HCT116 (cell line): ENCODE measurements at regions not wholly inside any gene's neighbourhood (a gene's known extent, or its start where the extent isn't known, plus 50 kb on each side); places are given as distances from the start of the nearest gene placed in this dataset.

Experiments
- ATAC-seq: fragments of 200-7000 bp; cut with Tn5 transposase; 2 replicates; pipeline ENCODE4 v1.9.1; 2020; ENCODE audit warnings: mild to moderate bottlenecking, moderate library complexity
- BruUV-seq: library from RNA; stranded (reverse); fragments of 400-500 nt; replicated peaks from 2 replicates; lab custom pipeline; 2021; lab: Mats Ljungman, UMichigan
- CTCF ChIA-PET: fragments of 300-600 bp; sonication (Branson Sonifier 250); formaldehyde crosslinking; loops from one replicate; lab custom pipeline; 2021; ENCODE audit warnings: antibody characterized with exemption; lab: Charles Lee
- POLR2A ChIA-PET: fragments of 300-600, 350-600 bp; sonication (Branson Sonifier 250); formaldehyde crosslinking; loops from one replicate; lab custom pipeline; 2021; ENCODE audit warnings: antibody characterized with exemption; lab: Charles Lee
- RAD21 ChIA-PET, 2 experiments: fragments of 300-600 bp; sonication (Branson Sonifier 250); formaldehyde crosslinking; loops; one replicate each; lab custom pipeline; 2023; ENCODE audit warnings: low total read pairs in 2 of 2; ENCODE audit not compliant: uncharacterized antibody in 2 of 2, unreplicated experiment in 2 of 2, low non-redundant PET in 1 of 2; lab: Charles Lee
- DNase-seq: peaks from one replicate; pipeline ENCODE4 v3.0.0-alpha.2; 2010; ENCODE audit warnings: low read depth, low spot score
- H2AFZ ChIP-seq: fragments of 200-600 bp; shearing (Covaris generic), sonication (generic); 2 replicates; pipeline ENCODE4 v1.6.1; 2017; ENCODE audit warnings: low read depth, mixed run types, mixed read lengths, antibody characterized with exemption, low read length; ENCODE audit not compliant: poor library complexity, severe bottlenecking
- H3K27ac ChIP-seq: 2 replicates; pipeline ENCODE4 v1.5.1; 2012; ENCODE audit warnings: low read depth, low read length
- H3K27me3 ChIP-seq: fragments of 200-600 bp; sonication (generic); 2 replicates; pipeline ENCODE4 v1.6.1; 2016; ENCODE audit warnings: mixed run types, low read length, mixed read lengths; ENCODE audit not compliant: insufficient read depth
- H3K36me3 ChIP-seq, 2 experiments: fragments of 200-500 bp in 1 of 2; fragments of 200-600 bp in 1 of 2; sonication (Bioruptor generic) in 1 of 2; sonication (generic) in 1 of 2; 2 replicates each; pipeline versions ENCODE4 v1.5.1 to v1.6.1; 2014 to 2016; ENCODE audit warnings: low read length in 2 of 2, inconsistent platforms in 1 of 2, mixed read lengths in 1 of 2, mixed run types in 1 of 2; ENCODE audit not compliant: insufficient read depth in 2 of 2, control insufficient read depth in 1 of 2
- H3K4me1 ChIP-seq, 2 experiments: fragments of 200-600 bp in 1 of 2; sonication (generic) in 1 of 2; 2 replicates each; pipeline versions ENCODE4 v1.5.1 to v1.6.1; 2012 to 2017; ENCODE audit warnings: low read length in 2 of 2, inconsistent platforms in 1 of 2, mild to moderate bottlenecking in 1 of 2, mixed read lengths in 1 of 2, mixed run types in 1 of 2, moderate library complexity in 1 of 2; ENCODE audit not compliant: insufficient read depth in 2 of 2, control insufficient read depth in 1 of 2
- H3K4me2 ChIP-seq: fragments of 200-600 bp; sonication (generic); 2 replicates; pipeline ENCODE4 v1.6.1; 2017; ENCODE audit warnings: mixed run types, low read length, mixed read lengths
- H3K4me3 ChIP-seq, 2 experiments: fragments of 200-600 bp in 1 of 2; sonication (generic) in 1 of 2; replicated peaks in 1 of 2; 2 replicates each; pipeline ENCODE4 v1.5.1; 2011 to 2016; ENCODE audit warnings: low read length in 2 of 2, control low read depth in 1 of 2, low read depth in 1 of 2, mild to moderate bottlenecking in 1 of 2, mixed read lengths in 1 of 2, mixed run types in 1 of 2
- H3K79me2 ChIP-seq: fragments of 200-600 bp; sonication (generic); 2 replicates; pipeline ENCODE4 v1.6.1; 2017; ENCODE audit warnings: mild to moderate bottlenecking, mixed run types, low read length, moderate library complexity, mixed read lengths; ENCODE audit not compliant: insufficient read depth
- H3K9ac ChIP-seq: fragments of 200-600 bp; sonication (generic); 2 replicates; pipeline ENCODE4 v1.6.1; 2016; ENCODE audit warnings: low read length, mixed read lengths
- H3K9me2 ChIP-seq: fragments of 200-600 bp; sonication (generic), shearing (Covaris generic); 2 replicates; pipeline ENCODE4 v1.6.1; 2017; ENCODE audit warnings: mixed run types, mild to moderate bottlenecking, moderate library complexity; ENCODE audit not compliant: insufficient read depth
- H3K9me3 ChIP-seq, 2 experiments: fragments of 200-500 bp in 1 of 2; fragments of 200-600 bp in 1 of 2; sonication (Bioruptor generic) in 1 of 2; sonication (generic) in 1 of 2; 2 replicates each; pipeline ENCODE4 v1.6.1; 2014 to 2017; ENCODE audit warnings: low read length in 2 of 2, mixed read lengths in 2 of 2, inconsistent platforms in 1 of 2, low read depth in 1 of 2, mild to moderate bottlenecking in 1 of 2, mixed run types in 1 of 2, moderate library complexity in 1 of 2; ENCODE audit not compliant: control insufficient read depth in 1 of 2, insufficient read depth in 1 of 2
- H4K20me1 ChIP-seq: fragments of 200-600 bp; sonication (generic), shearing (Covaris generic); 2 replicates; pipeline ENCODE4 v1.6.1; 2017; ENCODE audit warnings: mixed run types, mild to moderate bottlenecking, moderate library complexity; ENCODE audit not compliant: insufficient read depth
- CBX3 ChIP-seq: IDR thresholded peaks from 2 replicates; pipeline ENCODE4 v1.6.1; 2012; ENCODE audit warnings: low read depth
- ELF1 ChIP-seq: IDR thresholded peaks from 2 replicates; pipeline ENCODE4 v1.6.1; 2012; ENCODE audit warnings: low read depth, borderline replicate concordance
- EZH2 ChIP-seq: fragments of 200-600 bp; sonication (generic); IDR thresholded peaks from 2 replicates; pipeline ENCODE4 v1.6.1; 2017; ENCODE audit warnings: antibody characterized with exemption, mixed run types
- FOSL1 ChIP-seq: IDR thresholded peaks from 2 replicates; pipeline ENCODE4 v1.6.1; 2012; ENCODE audit warnings: low read depth
- JUND ChIP-seq: IDR thresholded peaks from 2 replicates; pipeline ENCODE4 v1.6.1; 2012
- POLR2A ChIP-seq: IDR thresholded peaks from 2 replicates; pipeline ENCODE4 v1.7.0; 2011; ENCODE audit warnings: borderline replicate concordance; ENCODE audit not compliant: insufficient read depth, insufficient read length; ENCODE audit errors: extremely low read depth
- POLR2AphosphoS5 ChIP-seq: IDR thresholded peaks from 2 replicates; pipeline ENCODE4 v1.6.1; 2011; ENCODE audit warnings: mild to moderate bottlenecking, low read depth, low read length, moderate library complexity
- SIN3A ChIP-seq: IDR thresholded peaks from 2 replicates; pipeline ENCODE4 v1.6.1; 2012; ENCODE audit warnings: low read depth
- SRF ChIP-seq: IDR thresholded peaks from 2 replicates; pipeline ENCODE4 v1.6.1; 2012; ENCODE audit warnings: low read depth
- YY1 ChIP-seq: IDR thresholded peaks from 2 replicates; pipeline ENCODE4 v1.6.1; 2011; ENCODE audit warnings: low read length, low read depth, moderate library complexity, mild to moderate bottlenecking; ENCODE audit not compliant: insufficient replicate concordance; ENCODE audit errors: extremely low read depth
- ZNF274 ChIP-seq: fragments of 200-500 bp; sonication (Bioruptor generic); IDR thresholded peaks from 2 replicates; pipeline ENCODE4 v1.6.1; 2014; ENCODE audit warnings: mild to moderate bottlenecking, low read depth, low read length, inconsistent platforms
- intact Hi-C: fragments of 100-400 bp; cut with micrococcal nuclease; formaldehyde crosslinking; loops from 2 replicates; pipeline ENCODE4 v1.10.0; 2022
- TF ChIP-seq, protein P1 (sequence below): IDR thresholded peaks from 2 replicates; pipeline ENCODE4 v1.6.1; 2012
- TF ChIP-seq, protein P2 (sequence below), 3 experiments: fragments of 200-600 bp in 1 of 3; sonication (generic) in 1 of 3; IDR thresholded peaks in 2 of 3; conservative IDR thresholded peaks in 1 of 3; 2 replicates each; pipeline ENCODE4 v1.5.1; 2012 to 2017; ENCODE audit warnings: low read depth in 2 of 3, low read length in 2 of 3, antibody characterized with exemption in 1 of 3, borderline replicate concordance in 1 of 3, control low read depth in 1 of 3, mild to moderate bottlenecking in 1 of 3, mixed read lengths in 1 of 3, mixed run types in 1 of 3, moderate library complexity in 1 of 3; ENCODE audit not compliant: insufficient read depth in 1 of 3

DNA sequence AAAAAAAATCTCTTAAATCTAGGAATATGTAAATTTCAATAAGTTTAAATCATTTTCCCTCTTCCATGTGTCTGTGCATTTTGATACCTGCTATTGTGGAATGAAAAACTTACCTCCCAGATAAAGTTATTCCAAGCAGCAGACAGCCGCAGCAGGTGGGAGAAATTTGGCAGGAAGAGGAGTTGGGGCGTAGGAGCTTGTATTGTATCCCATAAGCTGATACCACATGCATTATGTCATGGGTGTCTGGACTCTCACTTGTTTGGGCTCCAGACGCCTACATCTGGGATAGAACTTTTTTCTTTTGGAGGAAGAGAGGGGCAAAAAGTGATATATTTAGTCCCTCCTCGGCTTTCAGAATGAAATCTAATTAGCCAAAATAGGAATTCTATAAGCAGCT is 59.3 kb upstream of the TCF4 start:
- no peaks in the 10 kb centered on the region for H4K20me1 ChIP-seq
- ATAC-seq: no peak
- no peak overlapping the region for H2AFZ ChIP-seq
- no peak overlapping the region for H3K4me3 ChIP-seq
- no peaks in the 10 kb centered on the region for H3K27me3 ChIP-seq
- no peaks in the 10 kb centered on the region for H3K79me2 ChIP-seq
- no peak overlapping the region for H3K27ac ChIP-seq
- TF ChIP-seq, protein P1, sequence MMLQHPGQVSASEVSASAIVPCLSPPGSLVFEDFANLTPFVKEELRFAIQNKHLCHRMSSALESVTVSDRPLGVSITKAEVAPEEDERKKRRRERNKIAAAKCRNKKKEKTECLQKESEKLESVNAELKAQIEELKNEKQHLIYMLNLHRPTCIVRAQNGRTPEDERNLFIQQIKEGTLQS: no peak
- TF ChIP-seq FOSL1 (no peak), SIN3A (no peak), POLR2AphosphoS5 (no peak), ELF1 (no peak), YY1 (no peak), CBX3 (no peak), SRF (no peak), EZH2 (no peak), ZNF274 (no peak), POLR2A (no peak), JUND (no peak)
- TF ChIP-seq, protein P2, sequence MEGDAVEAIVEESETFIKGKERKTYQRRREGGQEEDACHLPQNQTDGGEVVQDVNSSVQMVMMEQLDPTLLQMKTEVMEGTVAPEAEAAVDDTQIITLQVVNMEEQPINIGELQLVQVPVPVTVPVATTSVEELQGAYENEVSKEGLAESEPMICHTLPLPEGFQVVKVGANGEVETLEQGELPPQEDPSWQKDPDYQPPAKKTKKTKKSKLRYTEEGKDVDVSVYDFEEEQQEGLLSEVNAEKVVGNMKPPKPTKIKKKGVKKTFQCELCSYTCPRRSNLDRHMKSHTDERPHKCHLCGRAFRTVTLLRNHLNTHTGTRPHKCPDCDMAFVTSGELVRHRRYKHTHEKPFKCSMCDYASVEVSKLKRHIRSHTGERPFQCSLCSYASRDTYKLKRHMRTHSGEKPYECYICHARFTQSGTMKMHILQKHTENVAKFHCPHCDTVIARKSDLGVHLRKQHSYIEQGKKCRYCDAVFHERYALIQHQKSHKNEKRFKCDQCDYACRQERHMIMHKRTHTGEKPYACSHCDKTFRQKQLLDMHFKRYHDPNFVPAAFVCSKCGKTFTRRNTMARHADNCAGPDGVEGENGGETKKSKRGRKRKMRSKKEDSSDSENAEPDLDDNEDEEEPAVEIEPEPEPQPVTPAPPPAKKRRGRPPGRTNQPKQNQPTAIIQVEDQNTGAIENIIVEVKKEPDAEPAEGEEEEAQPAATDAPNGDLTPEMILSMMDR (IDR thresholded peaks at IDR 0.05 in 2 of 3, conservative IDR thresholded peaks at IDR 0.05 in 1 of 3; ENCODE audit: borderline replicate concordance in 1 of 3, insufficient read depth in 1 of 3, low read depth in 2 of 3, low read length in 2 of 3): no peak
- no TSS peak for BruUV-seq
- intact Hi-C loops: no loop called here
- no peaks in the 10 kb centered on the region for H3K4me1 ChIP-seq
- no peaks in the 10 kb centered on the region for H3K36me3 ChIP-seq
- RAD21 ChIA-PET: no interaction called here
- no peak overlapping the region for H3K9ac ChIP-seq
- H3K9me3 ChIP-seq: peaks cover 4 to 18% of the 10 kb centered on the region in 2 experiments; a peak in 3 of 4 replicates
- CTCF ChIA-PET: no interaction called here
- POLR2A ChIA-PET: no interaction called here
- H3K9me2 ChIP-seq: no peaks in the 10 kb centered on the region
- no peak for DNase-seq
- no peak overlapping the region for H3K4me2 ChIP-seq
